ENCODE measurements at regions not wholly inside any gene's neighbourhood (a gene's known extent, or its start where the extent isn't known, plus 50 kb on each side); places are given as distances from the start of the nearest gene placed in this dataset.

DNA sequence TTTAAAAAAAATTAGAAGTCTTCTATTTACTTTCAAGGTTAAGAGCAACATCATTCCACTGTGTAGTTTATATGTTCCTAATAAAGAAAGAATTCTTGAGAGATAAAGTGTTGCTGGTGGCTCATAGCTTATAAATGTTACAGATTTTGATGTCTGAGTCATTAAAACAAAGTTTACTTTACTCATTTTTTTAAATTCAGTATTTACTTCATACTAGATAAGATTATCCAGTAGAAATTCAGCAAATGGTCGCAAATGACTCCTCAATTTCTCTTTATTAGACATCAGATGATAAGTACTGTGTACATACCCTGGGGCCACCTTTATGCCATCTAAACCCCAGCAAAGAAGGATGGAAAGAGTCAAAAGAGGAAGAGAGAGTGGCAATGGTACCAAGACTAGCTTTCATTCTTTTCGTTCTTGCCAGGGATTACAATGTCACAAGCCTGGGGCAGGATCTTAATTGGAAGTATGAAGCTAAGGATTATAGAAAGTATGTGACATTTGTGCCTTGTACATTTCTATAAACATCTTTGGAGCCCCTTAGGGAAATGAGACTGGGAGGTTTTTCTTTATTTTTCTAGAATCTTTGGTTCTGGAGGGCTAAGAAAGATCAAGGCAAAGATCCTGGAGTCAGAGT, 206.1 kb downstream of the CHRM2 start:
- H3K36me3 ChIP-seq (ENCODE audit: control insufficient read depth, low read length) = no peaks in the 10 kb centered on the region
- no peaks in the 10 kb centered on the region for H3K4me1 ChIP-seq (ENCODE audit: control insufficient read depth, low read length)
- no peak for TF ChIP-seq EZH2phosphoT487 (IDR thresholded peaks at IDR 0.05; ENCODE audit: borderline replicate concordance, low read length)
- TF ChIP-seq, protein P1, sequence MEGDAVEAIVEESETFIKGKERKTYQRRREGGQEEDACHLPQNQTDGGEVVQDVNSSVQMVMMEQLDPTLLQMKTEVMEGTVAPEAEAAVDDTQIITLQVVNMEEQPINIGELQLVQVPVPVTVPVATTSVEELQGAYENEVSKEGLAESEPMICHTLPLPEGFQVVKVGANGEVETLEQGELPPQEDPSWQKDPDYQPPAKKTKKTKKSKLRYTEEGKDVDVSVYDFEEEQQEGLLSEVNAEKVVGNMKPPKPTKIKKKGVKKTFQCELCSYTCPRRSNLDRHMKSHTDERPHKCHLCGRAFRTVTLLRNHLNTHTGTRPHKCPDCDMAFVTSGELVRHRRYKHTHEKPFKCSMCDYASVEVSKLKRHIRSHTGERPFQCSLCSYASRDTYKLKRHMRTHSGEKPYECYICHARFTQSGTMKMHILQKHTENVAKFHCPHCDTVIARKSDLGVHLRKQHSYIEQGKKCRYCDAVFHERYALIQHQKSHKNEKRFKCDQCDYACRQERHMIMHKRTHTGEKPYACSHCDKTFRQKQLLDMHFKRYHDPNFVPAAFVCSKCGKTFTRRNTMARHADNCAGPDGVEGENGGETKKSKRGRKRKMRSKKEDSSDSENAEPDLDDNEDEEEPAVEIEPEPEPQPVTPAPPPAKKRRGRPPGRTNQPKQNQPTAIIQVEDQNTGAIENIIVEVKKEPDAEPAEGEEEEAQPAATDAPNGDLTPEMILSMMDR (IDR thresholded peaks at IDR 0.05; ENCODE audit: low read depth, low read length, poor library complexity, severe bottlenecking) = no peak
- no peaks in the 10 kb centered on the region for H3K9me2 ChIP-seq (replicated peaks; ENCODE audit: control insufficient read depth, low read length)
- no peaks in the 10 kb centered on the region for H3K27me3 ChIP-seq (ENCODE audit: control insufficient read depth, low read length)
- no peaks in the 10 kb centered on the region for H3K79me2 ChIP-seq (ENCODE audit: control insufficient read depth, low read length)
- H3K27ac ChIP-seq (ENCODE audit: low read depth, low read length) = no peak overlapping the region
- H3F3A ChIP-seq (ENCODE audit: control insufficient read depth, insufficient read depth) = no peaks in the 10 kb centered on the region
- no peaks in the 10 kb centered on the region for H4K20me1 ChIP-seq (ENCODE audit: control insufficient read depth, insufficient read depth, low read depth, low read length)
- no peak overlapping the region for H3K4me2 ChIP-seq (ENCODE audit: low read length)
- no peak overlapping the region for H3K4me3 ChIP-seq (ENCODE audit: low read length)
- H3K9me3 ChIP-seq (ENCODE audit: control insufficient read depth, insufficient read depth, low read length) = no peaks in the 10 kb centered on the region

DNA sequence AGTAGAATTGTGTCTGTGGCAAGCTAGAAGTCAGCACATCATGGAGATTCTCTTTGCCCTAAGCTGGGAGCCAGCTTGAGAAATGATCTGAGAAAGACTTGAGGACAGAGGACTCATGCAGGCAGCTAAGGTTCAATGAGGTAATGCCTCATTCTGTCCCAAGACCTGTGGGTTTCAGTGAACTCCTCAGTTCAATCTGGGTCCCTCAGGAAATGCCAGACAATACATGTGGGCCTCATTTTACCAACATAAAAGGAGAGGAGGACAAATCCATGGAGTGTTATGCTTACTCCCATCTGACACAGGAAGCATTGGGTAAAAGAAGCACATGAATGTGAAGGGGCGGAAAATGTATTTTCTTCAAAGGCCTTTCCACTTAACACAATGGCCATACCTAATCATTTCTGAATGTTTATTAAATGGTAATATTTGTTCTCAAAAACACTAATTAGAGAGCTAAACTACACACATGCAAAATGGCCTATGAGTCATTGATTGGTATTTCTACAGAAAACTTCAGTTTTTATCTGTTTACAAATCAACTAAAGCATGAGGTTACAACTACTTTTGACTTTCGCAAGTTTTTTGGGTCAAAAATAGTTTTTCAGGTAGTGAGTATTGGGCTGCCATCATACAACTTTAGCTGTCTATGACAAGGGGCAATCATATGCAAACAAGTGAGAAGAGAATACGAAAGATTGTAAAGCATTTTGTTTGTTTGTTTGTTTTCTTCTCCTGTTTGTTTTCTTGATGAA, 205.3 kb downstream of the CHRM2 start:
- no peaks in the 10 kb centered on the region for H4K20me1 ChIP-seq (ENCODE audit: control insufficient read depth, insufficient read depth, low read depth, low read length)
- H3K79me2 ChIP-seq (ENCODE audit: control insufficient read depth, low read length) = no peaks in the 10 kb centered on the region
- no peaks in the 10 kb centered on the region for H3K27me3 ChIP-seq (ENCODE audit: control insufficient read depth, low read length)
- H3K27ac ChIP-seq (ENCODE audit: low read depth, low read length) = no peak overlapping the region
- no peaks in the 10 kb centered on the region for H3K9me3 ChIP-seq (ENCODE audit: control insufficient read depth, insufficient read depth, low read length)
- TF ChIP-seq, protein P1 (IDR thresholded peaks at IDR 0.05; ENCODE audit: low read depth, low read length, poor library complexity, severe bottlenecking) = no peak
- no peak for TF ChIP-seq EZH2phosphoT487 (IDR thresholded peaks at IDR 0.05; ENCODE audit: borderline replicate concordance, low read length)
- H3K36me3 ChIP-seq (ENCODE audit: control insufficient read depth, low read length) = no peaks in the 10 kb centered on the region
- H3F3A ChIP-seq (ENCODE audit: control insufficient read depth, insufficient read depth) = no peaks in the 10 kb centered on the region
- H3K4me3 ChIP-seq (ENCODE audit: low read length) = no peak overlapping the region
- no peak overlapping the region for H3K4me2 ChIP-seq (ENCODE audit: low read length)
- no peaks in the 10 kb centered on the region for H3K4me1 ChIP-seq (ENCODE audit: control insufficient read depth, low read length)
- no peaks in the 10 kb centered on the region for H3K9me2 ChIP-seq (replicated peaks; ENCODE audit: control insufficient read depth, low read length)

Data from DOHH2 (cell line).